Ishikawa (cell line): ENCODE measurements at regions not wholly inside any gene's neighbourhood (a gene's known extent, or its start where the extent isn't known, plus 50 kb on each side); places are given as distances from the start of the nearest gene placed in this dataset.

Source experiments
- CEBPB ChIP-seq: IDR thresholded peaks from 2 replicates; pipeline ENCODE4 v1.6.1; 2012
- CREB1 ChIP-seq: IDR thresholded peaks from 2 replicates; pipeline ENCODE4 v1.6.1; 2012; ENCODE audit warnings: low read depth
- EGR1 ChIP-seq: IDR thresholded peaks from 2 replicates; pipeline ENCODE4 v1.6.1; 2012
- EP300 ChIP-seq: IDR thresholded peaks from 2 replicates; pipeline ENCODE4 v1.6.1; 2012; ENCODE audit warnings: borderline replicate concordance
- FOXM1 ChIP-seq: IDR thresholded peaks from 2 replicates; pipeline ENCODE4 v1.6.1; 2012; ENCODE audit warnings: low read depth, borderline replicate concordance
- NFIC ChIP-seq: IDR thresholded peaks from 2 replicates; pipeline ENCODE4 v1.6.1; 2012
- RAD21 ChIP-seq: IDR thresholded peaks from 2 replicates; pipeline ENCODE4 v1.6.1; 2012; ENCODE audit warnings: low read depth
- TAF1 ChIP-seq: IDR thresholded peaks from 2 replicates; pipeline ENCODE4 v1.6.1; 2012; ENCODE audit warnings: low read depth, mild to moderate bottlenecking
- TCF12 ChIP-seq: IDR thresholded peaks from 2 replicates; pipeline ENCODE4 v1.6.1; 2012; ENCODE audit warnings: low read depth
- TEAD4 ChIP-seq: IDR thresholded peaks from 2 replicates; pipeline ENCODE4 v1.6.1; 2012
- USF1 ChIP-seq: IDR thresholded peaks from 2 replicates; pipeline ENCODE4 v1.6.1; 2012
- YY1 ChIP-seq: IDR thresholded peaks from 2 replicates; pipeline ENCODE4 v1.6.1; 2012; ENCODE audit warnings: low read depth
- ZBTB7A ChIP-seq: IDR thresholded peaks from 2 replicates; pipeline ENCODE4 v1.6.1; 2012; ENCODE audit warnings: low read depth
- TF ChIP-seq, protein P1 (sequence below): IDR thresholded peaks from 2 replicates; pipeline ENCODE4 v1.6.1; 2012
- TF ChIP-seq, protein P2 (sequence below): IDR thresholded peaks from 2 replicates; pipeline ENCODE4 v1.6.1; 2012; ENCODE audit warnings: low read depth, mild to moderate bottlenecking

DNA sequence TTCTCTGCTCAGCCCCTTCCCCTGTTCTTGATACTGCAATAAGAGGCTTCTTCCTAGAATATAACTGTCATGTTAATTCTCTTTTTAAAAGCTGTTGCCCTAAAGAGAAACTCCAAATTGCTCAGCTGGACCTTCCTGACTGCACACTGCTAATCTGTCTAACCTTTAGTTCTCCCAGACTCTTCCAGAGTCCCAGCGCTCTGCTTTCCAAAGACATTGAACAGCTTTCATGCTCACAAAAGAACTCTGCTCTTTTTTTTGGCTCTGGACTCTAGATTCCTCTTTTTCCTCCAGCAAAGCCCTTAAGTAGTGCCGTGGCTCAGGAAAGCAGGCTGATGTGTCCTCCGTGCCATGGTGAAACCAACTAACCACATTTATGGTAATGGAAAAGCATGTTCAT, 356.6 kb upstream of the RSPO3 start:
- TF ChIP-seq USF1 (no peak), RAD21 (no peak), TAF1 (no peak), ZBTB7A (no peak), FOXM1 (no peak), TCF12 (no peak), CREB1 (no peak), TEAD4 (no peak), CEBPB (no peak), EP300 (no peak), YY1 (no peak), NFIC (no peak), EGR1 (no peak)
- TF ChIP-seq, protein P1, sequence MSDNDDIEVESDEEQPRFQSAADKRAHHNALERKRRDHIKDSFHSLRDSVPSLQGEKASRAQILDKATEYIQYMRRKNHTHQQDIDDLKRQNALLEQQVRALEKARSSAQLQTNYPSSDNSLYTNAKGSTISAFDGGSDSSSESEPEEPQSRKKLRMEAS = no peak
- TF ChIP-seq, protein P2, sequence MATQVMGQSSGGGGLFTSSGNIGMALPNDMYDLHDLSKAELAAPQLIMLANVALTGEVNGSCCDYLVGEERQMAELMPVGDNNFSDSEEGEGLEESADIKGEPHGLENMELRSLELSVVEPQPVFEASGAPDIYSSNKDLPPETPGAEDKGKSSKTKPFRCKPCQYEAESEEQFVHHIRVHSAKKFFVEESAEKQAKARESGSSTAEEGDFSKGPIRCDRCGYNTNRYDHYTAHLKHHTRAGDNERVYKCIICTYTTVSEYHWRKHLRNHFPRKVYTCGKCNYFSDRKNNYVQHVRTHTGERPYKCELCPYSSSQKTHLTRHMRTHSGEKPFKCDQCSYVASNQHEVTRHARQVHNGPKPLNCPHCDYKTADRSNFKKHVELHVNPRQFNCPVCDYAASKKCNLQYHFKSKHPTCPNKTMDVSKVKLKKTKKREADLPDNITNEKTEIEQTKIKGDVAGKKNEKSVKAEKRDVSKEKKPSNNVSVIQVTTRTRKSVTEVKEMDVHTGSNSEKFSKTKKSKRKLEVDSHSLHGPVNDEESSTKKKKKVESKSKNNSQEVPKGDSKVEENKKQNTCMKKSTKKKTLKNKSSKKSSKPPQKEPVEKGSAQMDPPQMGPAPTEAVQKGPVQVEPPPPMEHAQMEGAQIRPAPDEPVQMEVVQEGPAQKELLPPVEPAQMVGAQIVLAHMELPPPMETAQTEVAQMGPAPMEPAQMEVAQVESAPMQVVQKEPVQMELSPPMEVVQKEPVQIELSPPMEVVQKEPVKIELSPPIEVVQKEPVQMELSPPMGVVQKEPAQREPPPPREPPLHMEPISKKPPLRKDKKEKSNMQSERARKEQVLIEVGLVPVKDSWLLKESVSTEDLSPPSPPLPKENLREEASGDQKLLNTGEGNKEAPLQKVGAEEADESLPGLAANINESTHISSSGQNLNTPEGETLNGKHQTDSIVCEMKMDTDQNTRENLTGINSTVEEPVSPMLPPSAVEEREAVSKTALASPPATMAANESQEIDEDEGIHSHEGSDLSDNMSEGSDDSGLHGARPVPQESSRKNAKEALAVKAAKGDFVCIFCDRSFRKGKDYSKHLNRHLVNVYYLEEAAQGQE = no peak

DNA sequence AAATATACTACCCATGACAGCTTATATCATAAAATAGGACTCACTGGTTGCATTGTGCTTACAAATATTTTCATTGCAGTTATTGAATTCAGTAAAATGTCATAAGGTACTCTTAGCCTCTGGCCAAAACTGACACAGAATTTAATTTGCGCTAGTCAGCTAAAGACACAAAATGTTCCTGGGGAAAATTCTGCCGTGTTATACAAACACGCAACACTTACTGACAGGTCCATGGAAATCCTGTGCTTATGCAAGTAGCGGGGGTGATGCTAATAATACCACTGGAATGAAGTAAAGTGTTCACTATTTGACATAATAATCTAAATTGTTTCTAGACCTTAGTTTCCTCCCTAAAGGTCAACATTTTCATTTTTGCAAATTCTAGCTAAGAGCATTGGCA, 354.4 kb upstream of the RSPO3 start:
- TF ChIP-seq TAF1 = no peak
- TF ChIP-seq, protein P2 = no peak
- TF ChIP-seq EGR1 = no peak
- no peak for TF ChIP-seq FOXM1
- TF ChIP-seq USF1 = no peak

DNA sequence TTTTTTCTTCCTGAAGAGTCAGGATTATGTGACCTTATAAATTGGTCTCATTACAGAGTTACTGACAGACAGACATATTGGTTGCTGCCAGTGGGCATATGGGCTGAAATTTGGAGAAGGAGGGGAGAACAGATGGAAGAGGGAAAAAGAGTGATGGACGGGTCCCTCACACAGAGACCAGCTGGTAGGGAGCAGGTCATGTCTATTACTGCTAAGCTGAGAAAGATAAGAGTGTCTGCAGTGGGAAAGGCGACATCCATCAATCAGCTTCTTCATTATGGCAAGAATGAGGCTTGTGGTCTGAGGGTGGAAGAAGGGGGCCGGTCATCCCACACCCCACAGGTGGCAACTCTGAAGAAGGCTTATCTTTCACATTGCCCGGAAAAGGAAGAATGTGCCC, 353.8 kb upstream of the RSPO3 start:
- TF ChIP-seq TAF1 (no peak), EP300 (no peak), CEBPB (no peak), CREB1 (no peak)
- TF ChIP-seq, protein P2 = no peak
- TF ChIP-seq, protein P1 = no peak

GRCh38 chr6:126766820-126767219, 351.7 kb upstream of the RSPO3 start:
- TF ChIP-seq EGR1 = no peak
- no peak for TF ChIP-seq USF1
- no peak for TF ChIP-seq CEBPB
- TF ChIP-seq, protein P1 = no peak
- TF ChIP-seq CREB1 = no peak
- TF ChIP-seq TCF12 = no peak
- TF ChIP-seq, protein P2 = no peak
- no peak for TF ChIP-seq EP300
- no peak for TF ChIP-seq NFIC
- no peak for TF ChIP-seq TEAD4
- TF ChIP-seq YY1 = no peak
